Activated CD4-positive, alpha-beta T cell treated with anti-CD3 and anti-CD28 coated beads, Interleukin-2, amount 50 U/mL, for 1 hour (primary cell): ENCODE measurements at regions not wholly inside any gene's neighbourhood (a gene's known extent, or its start where the extent isn't known, plus 50 kb on each side); places are given as distances from the start of the nearest gene placed in this dataset.
"Not testable (repeated sequence)": the region's sequence is repeated elsewhere in the genome, so short reads cannot be mapped to it uniquely, and the experiment has no call there.

Experiments used
- DNase-seq: peaks from one replicate; pipeline ENCODE4 v3.0.0-alpha.2; 2020

GRCh38 chr4:43089730-43090129 lies 197.2 kb downstream of the GRXCR1 start:
- no peak for DNase-seq

GRCh38 chr4:43103048-43103447 lies 210.5 kb downstream of the GRXCR1 start:
- no peak for DNase-seq

- no peak for DNase-seq
These were observed 219.6 kb downstream of the GRXCR1 start for GRCh38 chr4:43112139-43112538.

- no peak for DNase-seq
These were observed 220.7 kb downstream of the GRXCR1 start for GRCh38 chr4:43113196-43113595.

- DNase-seq: no peak
These were observed 234.1 kb downstream of the GRXCR1 start for GRCh38 chr4:43126595-43126994.

GRCh38 chr4:43130228-43131021 lies 237.9 kb downstream of the GRXCR1 start:
- no peak for DNase-seq

GRCh38 chr4:43132010-43132582 lies 239.6 kb downstream of the GRXCR1 start:
- peak; percentile 17 for DNase-seq

- DNase-seq: no peak
These were observed 241.1 kb downstream of the GRXCR1 start for GRCh38 chr4:43133566-43133965.

- no peak for DNase-seq
These were observed 244.2 kb downstream of the GRXCR1 start for GRCh38 chr4:43136752-43137151.

- no peak for DNase-seq
These were observed 253.7 kb downstream of the GRXCR1 start for GRCh38 chr4:43146198-43146597.

- no peak for DNase-seq
These were observed 256.0 kb downstream of the GRXCR1 start for GRCh38 chr4:43148481-43148880.

- no peak for DNase-seq
These were observed 270.7 kb downstream of the GRXCR1 start for GRCh38 chr4:43163101-43163792.

GRCh38 chr4:43189741-43190140 lies 297.2 kb downstream of the GRXCR1 start:
- no peak for DNase-seq

GRCh38 chr4:43212576-43212975 lies 320.1 kb downstream of the GRXCR1 start:
- DNase-seq: not testable (repeated sequence)

- DNase-seq: no peak
These were observed 331.3 kb downstream of the GRXCR1 start for GRCh38 chr4:43223820-43224219.

GRCh38 chr4:43224559-43224958 lies 332.0 kb downstream of the GRXCR1 start:
- no peak for DNase-seq

- DNase-seq: no peak
These were observed 340.8 kb downstream of the GRXCR1 start for GRCh38 chr4:43233321-43233720.

GRCh38 chr4:43234626-43235415 lies 342.3 kb downstream of the GRXCR1 start:
- no peak for DNase-seq

- no peak for DNase-seq
These were observed 345.5 kb downstream of the GRXCR1 start for GRCh38 chr4:43238008-43238407.

- no peak for DNase-seq
These were observed 346.1 kb downstream of the GRXCR1 start for GRCh38 chr4:43238585-43238984.

GRCh38 chr4:43241104-43241503 lies 348.6 kb downstream of the GRXCR1 start:
- no peak for DNase-seq

- no peak for DNase-seq
These were observed 350.1 kb downstream of the GRXCR1 start for GRCh38 chr4:43242606-43243005.

- DNase-seq: no peak
These were observed 351.1 kb downstream of the GRXCR1 start for GRCh38 chr4:43243433-43244116.
